ENCODE measurements at regions not wholly inside any gene's neighbourhood (a gene's known extent, or its start where the extent isn't known, plus 50 kb on each side); places are given as distances from the start of the nearest gene placed in this dataset.

GRCh38 chr1:208917281-208917680, 666.2 kb upstream of the CAMK1G start:
- POLR2A ChIA-PET = no interaction called here
- Mint-ChIP-seq H3K27me3 (peaks cover 2% of the 10 kb centered on the region), H3K4me1 (ENCODE audit: low read depth) (no peaks in the 10 kb centered on the region), H3K4me3 (no peak overlapping the region), H3K36me3 (ENCODE audit: low read depth) (no peaks in the 10 kb centered on the region), H3K27ac (no peak overlapping the region), H3K9me3 (peaks cover 2% of the 10 kb centered on the region)
- intact Hi-C loops (cut with micrococcal nuclease) = no loop called here
- no peak for ATAC-seq
- CTCF ChIA-PET = no interaction called here
- TF ChIP-seq CTCF (IDR thresholded peaks at IDR 0.05) = no peak
- no peak for DNase-seq

- DNase-seq = no peak
- no peak overlapping the region for H3K27ac Mint-ChIP-seq
- intact Hi-C loops (cut with micrococcal nuclease) = no loop called here
- no peak for TF ChIP-seq CTCF (IDR thresholded peaks at IDR 0.05)
- H3K9me3 Mint-ChIP-seq = peaks cover 1% of the 10 kb centered on the region
- no peaks in the 10 kb centered on the region for H3K4me1 Mint-ChIP-seq (ENCODE audit: low read depth)
- H3K36me3 Mint-ChIP-seq (ENCODE audit: low read depth) = no peaks in the 10 kb centered on the region
- ChIA-PET POLR2A (no interaction called here), CTCF (no interaction called here)
- no peak overlapping the region for H3K4me3 Mint-ChIP-seq
- ATAC-seq = no peak
- peaks cover 2% of the 10 kb centered on the region for H3K27me3 Mint-ChIP-seq
Measured at GRCh38 chr1:208917723-208918122, 665.8 kb upstream of the CAMK1G start.

- intact Hi-C loops (cut with micrococcal nuclease) = no loop called here
- DNase-seq (no peak), ATAC-seq (no peak)
- H3K27ac Mint-ChIP-seq = no peak overlapping the region
- H3K4me3 Mint-ChIP-seq = no peak overlapping the region
- peaks cover under 1% of the 10 kb centered on the region for H3K27me3 Mint-ChIP-seq
- no peak for TF ChIP-seq CTCF (IDR thresholded peaks at IDR 0.05)
- no peaks in the 10 kb centered on the region for H3K9me3 Mint-ChIP-seq
- no peaks in the 10 kb centered on the region for H3K36me3 Mint-ChIP-seq (ENCODE audit: low read depth)
- ChIA-PET CTCF (no interaction called here), POLR2A (interaction anchor here (0.6 kb wide), 1 partner anchor 477 kb away, joined by 3 read pairs; no protein-coding TSS in a partner anchor)
- H3K4me1 Mint-ChIP-seq (ENCODE audit: low read depth) = no peaks in the 10 kb centered on the region
Measured at GRCh38 chr1:208918160-208918559, 665.4 kb upstream of the CAMK1G start.

GRCh38 chr1:208919371-208919770, 664.1 kb upstream of the CAMK1G start:
- CTCF ChIA-PET = no interaction called here
- no peaks in the 10 kb centered on the region for H3K4me1 Mint-ChIP-seq (ENCODE audit: low read depth)

GRCh38 chr1:208921259-208921658, 662.3 kb upstream of the CAMK1G start:
- CTCF ChIA-PET = no interaction called here
- Mint-ChIP-seq H3K36me3 (ENCODE audit: low read depth) (no peaks in the 10 kb centered on the region), H3K4me3 (no peak overlapping the region), H3K9me3 (no peaks in the 10 kb centered on the region), H3K4me1 (ENCODE audit: low read depth) (no peaks in the 10 kb centered on the region), H3K27me3 (peaks cover 2% of the 10 kb centered on the region), H3K27ac (no peak overlapping the region)
- intact Hi-C loops (cut with micrococcal nuclease) = no loop called here
- ATAC-seq (no peak), DNase-seq (no peak)
- POLR2A ChIA-PET = no interaction called here
- no peak for TF ChIP-seq CTCF (IDR thresholded peaks at IDR 0.05)

More at GRCh38 chr1:208919371-208919770, 664.1 kb upstream of the CAMK1G start:
- intact Hi-C loops (cut with micrococcal nuclease) = no loop called here
- no peak for DNase-seq
- H3K36me3 Mint-ChIP-seq (ENCODE audit: low read depth) = no peaks in the 10 kb centered on the region
- H3K4me3 Mint-ChIP-seq = no peak overlapping the region
- POLR2A ChIA-PET = no interaction called here
- no peak for ATAC-seq
- H3K9me3 Mint-ChIP-seq = no peaks in the 10 kb centered on the region
- TF ChIP-seq CTCF (IDR thresholded peaks at IDR 0.05) = no peak
- H3K27me3 Mint-ChIP-seq = no peaks in the 10 kb centered on the region
- no peak overlapping the region for H3K27ac Mint-ChIP-seq
